ENCODE measurements at regions not wholly inside any gene's neighbourhood (a gene's known extent, or its start where the extent isn't known, plus 50 kb on each side); places are given as distances from the start of the nearest gene placed in this dataset.

GRCh38 chr2:236905976-236906375 is 179.7 kb upstream of the COPS8 start:
- Histone ChIP-seq H3K27ac (ENCODE audit: low read depth in 2 of 2, low read length in 1 of 2) (no peak overlapping the region), H3K36me3 (replicated peaks in 1 of 2; ENCODE audit: control insufficient read depth in 1 of 2, insufficient read depth in 2 of 2, low read length in 1 of 2) (no peaks in the 10 kb centered on the region), H3K4me1 (ENCODE audit: control insufficient read depth in 1 of 2, insufficient read depth in 2 of 2, low read depth in 1 of 2, low read length in 1 of 2) (no peaks in the 10 kb centered on the region), H3K27me3 (ENCODE audit: insufficient read depth) (peaks cover 15% of the 10 kb centered on the region; the same call in 1 of the 2 replicates), H3K4me3 (ENCODE audit: low read depth in 2 of 2, low read length in 1 of 2) (no peak overlapping the region), H3K9me2 (no peaks in the 10 kb centered on the region), H3F3A (replicated peaks; ENCODE audit: insufficient read depth) (no peaks in the 10 kb centered on the region), H2AFZ (ENCODE audit: low read depth) (no peak overlapping the region), H3K9me3 (no peaks in the 10 kb centered on the region), H3K9ac (no peak overlapping the region), H3K79me2 (ENCODE audit: insufficient read depth) (no peaks in the 10 kb centered on the region), H3K4me2 (no peak overlapping the region), H4K20me1 (ENCODE audit: insufficient read depth) (no peaks in the 10 kb centered on the region)
- no peak for DNase-seq
- 36% methylated on average over 8 of the region's 8 CpGs for WGBS (ENCODE audit: low lambda C conversion rate)
- TF ChIP-seq IRF3 (IDR thresholded peaks at IDR 0.05; ENCODE audit: low read depth, low read length) (no peak), MEF2A (IDR thresholded peaks at IDR 0.05; ENCODE audit: borderline replicate concordance, low read depth) (no peak), NFIC (IDR thresholded peaks at IDR 0.05; ENCODE audit: borderline replicate concordance) (no peak), CHD2 (IDR thresholded peaks at IDR 0.05; ENCODE audit: low read length, partially characterized antibody) (no peak), SMC3 (IDR thresholded peaks at IDR 0.05; ENCODE audit: low read depth, low read length) (no peak), CTCF (IDR thresholded peaks at IDR 0.05) (no peak), RAD21 (IDR thresholded peaks at IDR 0.05; ENCODE audit: low read length) (no peak), GABPA (IDR thresholded peaks at IDR 0.05; ENCODE audit: low read depth) (no peak)
- ChIA-PET POLR2A (no interaction called here), CTCF (no interaction called here)

GRCh38 chr2:236908439-236909192 is 177.1 kb upstream of the COPS8 start:
- no peak overlapping the region for H3K27ac ChIP-seq (ENCODE audit: low read depth in 2 of 2, low read length in 1 of 2)
- H3F3A ChIP-seq (replicated peaks; ENCODE audit: insufficient read depth) = no peaks in the 10 kb centered on the region
- ChIA-PET POLR2A (no interaction called here), CTCF (no interaction called here)
- H3K4me3 ChIP-seq (ENCODE audit: low read depth in 2 of 2, low read length in 1 of 2) = no peak overlapping the region
- peaks cover 0 to 8% of the 10 kb centered on the region in 2 experiments; a peak in 1 of 4 replicates for H3K4me1 ChIP-seq (ENCODE audit: control insufficient read depth in 1 of 2, insufficient read depth in 2 of 2, low read depth in 1 of 2, low read length in 1 of 2)
- H3K9me3 ChIP-seq = no peaks in the 10 kb centered on the region
- no peak overlapping the region for H3K4me2 ChIP-seq
- DNase-seq = no peak
- H3K27me3 ChIP-seq (ENCODE audit: insufficient read depth) = peaks cover 15% of the 10 kb centered on the region; the same call in 1 of the 2 replicates
- no peaks in the 10 kb centered on the region for H3K9me2 ChIP-seq
- no peaks in the 10 kb centered on the region for H3K36me3 ChIP-seq (replicated peaks in 1 of 2; ENCODE audit: control insufficient read depth in 1 of 2, insufficient read depth in 2 of 2, low read length in 1 of 2)
- WGBS (ENCODE audit: low lambda C conversion rate) = 63% methylated on average over 14 of the region's 16 CpGs
- no peak overlapping the region for H2AFZ ChIP-seq (ENCODE audit: low read depth)
- no peak overlapping the region for H3K9ac ChIP-seq
- no peaks in the 10 kb centered on the region for H3K79me2 ChIP-seq (ENCODE audit: insufficient read depth)
- H4K20me1 ChIP-seq (ENCODE audit: insufficient read depth) = no peaks in the 10 kb centered on the region
- TF ChIP-seq USF1 (IDR thresholded peaks at IDR 0.05; ENCODE audit: borderline replicate concordance, low read depth) (no peak), JUND (IDR thresholded peaks at IDR 0.05) (no peak), RAD21 (IDR thresholded peaks at IDR 0.05; ENCODE audit: low read length) (no peak), RXRA (IDR thresholded peaks at IDR 0.05; ENCODE audit: borderline replicate concordance, low read depth) (no peak), REST (IDR thresholded peaks at IDR 0.05; ENCODE audit: low read depth, low read length) (no peak), USF2 (IDR thresholded peaks at IDR 0.05; ENCODE audit: borderline replicate concordance, low read depth, low read length) (no peak), EZH2phosphoT487 (IDR thresholded peaks at IDR 0.05; ENCODE audit: borderline replicate concordance, low read depth) (no peak), TCF12 (IDR thresholded peaks at IDR 0.05) (no peak), PBX3 (IDR thresholded peaks at IDR 0.05) (no peak), POLR2AphosphoS5 (IDR thresholded peaks at IDR 0.05; ENCODE audit: low read depth, low read length) (no peak), ELF1 (IDR thresholded peaks at IDR 0.05) (no peak), RCOR1 (IDR thresholded peaks at IDR 0.05; ENCODE audit: low read length) (no peak)
